ENCODE measurements at regions not wholly inside any gene's neighbourhood (a gene's known extent, or its start where the extent isn't known, plus 50 kb on each side); places are given as distances from the start of the nearest gene placed in this dataset.

DNA sequence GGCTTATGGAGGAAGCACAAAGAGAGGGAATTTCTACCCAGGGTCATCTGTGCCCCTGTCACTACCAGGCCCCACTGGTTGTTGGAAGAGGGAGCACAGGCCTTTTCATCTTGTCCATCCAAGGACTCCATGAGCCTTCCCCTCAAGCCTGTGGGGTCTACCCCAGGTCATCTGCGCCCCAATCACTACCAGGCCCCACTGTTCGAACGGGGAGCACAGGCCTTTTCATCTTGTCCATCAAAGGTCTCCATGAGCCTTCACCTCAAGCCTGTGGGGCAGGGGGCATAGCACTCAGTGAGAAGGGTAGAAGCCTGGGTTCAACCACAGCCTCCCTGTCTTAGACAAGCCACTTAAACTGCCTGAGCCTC lies 101.5 kb upstream of the CDH5 start:
- TF ChIP-seq CTCF (IDR thresholded peaks at IDR 0.05) (no peak), POLR2A (IDR thresholded peaks at IDR 0.05) (no peak)
